ENCODE measurements at regions not wholly inside any gene's neighbourhood (a gene's known extent, or its start where the extent isn't known, plus 50 kb on each side); places are given as distances from the start of the nearest gene placed in this dataset.
A peak's percentile ranks its signal among the peaks of the same experiment; 100 is the strongest.

DNA sequence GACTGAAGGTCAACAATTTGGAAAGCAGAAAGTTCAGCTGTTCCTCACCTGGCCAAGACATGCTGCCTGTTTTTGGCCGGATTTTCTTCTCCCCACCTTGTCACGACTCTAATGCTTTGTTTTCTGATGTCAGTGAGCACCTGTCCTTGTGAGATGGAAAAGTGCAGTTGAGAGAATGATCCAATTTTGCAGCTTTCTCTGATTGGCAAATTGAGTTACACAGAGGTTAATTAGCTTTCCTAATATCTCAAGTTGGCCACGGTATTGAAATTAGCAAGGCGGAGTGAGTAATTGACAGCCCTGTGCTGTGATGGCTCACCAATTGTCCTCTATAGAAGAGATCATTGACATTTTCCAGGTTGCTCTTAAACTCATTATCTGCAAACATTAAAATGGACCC is 126.8 kb upstream of the VCX3A start:
- Histone ChIP-seq H3K27me3 (ENCODE audit: control insufficient read depth in 1 of 2, insufficient read depth in 2 of 2, low read length in 2 of 2) (no peaks in the 10 kb centered on the region), H3K4me1 (ENCODE audit: control insufficient read depth in 2 of 2, insufficient read depth in 2 of 2, low read length in 1 of 2) (no peaks in the 10 kb centered on the region), H3K9me3 (ENCODE audit: control insufficient read depth in 2 of 2, insufficient read depth in 1 of 2, low read depth in 1 of 2, low read length in 1 of 2) (no peaks in the 10 kb centered on the region), H3K27ac (ENCODE audit: low read depth in 2 of 2, low read length in 1 of 2) (no peak overlapping the region), H3K36me3 (ENCODE audit: control insufficient read depth in 2 of 2, insufficient read depth in 2 of 2, low read length in 1 of 2) (no peaks in the 10 kb centered on the region), H3K4me3 (ENCODE audit: low read depth in 1 of 2, low read length in 2 of 2) (no peak overlapping the region)
- WGBS, 2 donors = 82 to 86% methylated on average over 4 of the region's 4 CpGs

DNA sequence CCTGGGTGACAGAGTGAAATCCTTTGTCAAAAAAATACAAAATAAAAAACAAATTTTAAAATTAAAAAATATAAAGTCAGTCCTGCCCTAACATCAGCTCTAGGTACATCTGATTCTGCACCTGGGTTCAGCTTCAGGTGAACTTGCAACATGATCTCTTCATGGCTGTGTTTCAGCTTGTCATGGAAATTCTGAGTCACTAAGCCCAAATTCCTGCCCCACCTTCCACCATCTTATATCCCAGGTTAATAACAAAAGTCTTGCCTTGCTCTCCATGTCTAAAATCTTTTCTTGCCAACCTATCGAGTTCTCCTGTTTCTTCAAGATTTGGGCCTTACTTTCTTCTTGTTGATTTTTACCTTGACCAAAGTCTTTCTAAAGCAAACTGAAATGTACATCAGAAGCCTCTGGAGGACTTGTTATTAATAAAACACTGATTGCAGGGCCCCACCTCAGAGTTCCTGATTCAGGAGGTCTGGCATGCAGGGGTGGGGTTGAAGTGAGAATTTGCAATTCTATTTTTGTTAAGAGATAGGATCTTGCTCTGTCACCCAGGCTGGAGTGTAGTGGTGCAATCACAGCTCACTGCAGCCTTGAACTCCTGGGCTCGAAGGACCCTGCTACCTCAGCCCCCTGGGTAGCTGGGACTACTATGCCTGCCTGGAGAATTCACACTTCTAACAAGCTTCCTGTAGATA is 125.8 kb upstream of the VCX3A start:
- Histone ChIP-seq H3K9me3 (ENCODE audit: control insufficient read depth in 2 of 2, insufficient read depth in 1 of 2, low read depth in 1 of 2, low read length in 1 of 2) (no peaks in the 10 kb centered on the region), H3K27me3 (ENCODE audit: control insufficient read depth in 1 of 2, insufficient read depth in 2 of 2, low read length in 2 of 2) (no peaks in the 10 kb centered on the region), H3K36me3 (ENCODE audit: control insufficient read depth in 2 of 2, insufficient read depth in 2 of 2, low read length in 1 of 2) (no peaks in the 10 kb centered on the region), H3K4me1 (ENCODE audit: control insufficient read depth in 2 of 2, insufficient read depth in 2 of 2, low read length in 1 of 2) (no peaks in the 10 kb centered on the region), H3K4me3 (ENCODE audit: low read depth in 1 of 2, low read length in 2 of 2) (no peak overlapping the region), H3K27ac (ENCODE audit: low read depth in 2 of 2, low read length in 1 of 2) (peak overlapping the region; percentile 67 to 88)
- 61 to 74% methylated on average over 2 of the region's 2 CpGs for WGBS, 2 donors

DNA sequence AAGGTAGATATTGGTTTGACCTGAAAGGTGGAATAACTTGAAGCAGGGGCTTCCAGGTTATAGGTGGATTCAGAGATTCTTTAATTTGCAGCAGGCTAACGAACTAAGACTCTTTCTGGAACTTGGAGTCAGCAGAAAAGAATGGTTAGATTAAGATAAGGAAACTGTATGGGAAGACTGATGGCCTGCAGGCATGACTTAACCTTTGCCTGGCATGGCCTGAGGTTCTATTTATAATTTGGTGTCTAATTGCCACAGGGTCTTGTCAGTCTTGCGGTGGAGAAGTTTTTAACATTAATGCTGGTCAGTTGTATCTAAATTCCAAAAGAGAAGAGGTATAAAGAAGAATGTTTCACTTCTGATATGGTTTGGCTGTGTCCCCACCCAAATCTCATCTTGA is 110.3 kb upstream of the VCX3A start:
- Histone ChIP-seq H3K27ac (ENCODE audit: low read depth in 2 of 2, low read length in 1 of 2) (no peak overlapping the region), H3K4me3 (ENCODE audit: low read depth in 1 of 2, low read length in 2 of 2) (no peak overlapping the region), H3K4me1 (ENCODE audit: control insufficient read depth in 2 of 2, insufficient read depth in 2 of 2, low read length in 1 of 2) (no peaks in the 10 kb centered on the region), H3K9me3 (ENCODE audit: control insufficient read depth in 2 of 2, insufficient read depth in 1 of 2, low read depth in 1 of 2, low read length in 1 of 2) (peaks cover 0 to 5% of the 10 kb centered on the region in 2 donors), H3K36me3 (ENCODE audit: control insufficient read depth in 2 of 2, insufficient read depth in 2 of 2, low read length in 1 of 2) (no peaks in the 10 kb centered on the region), H3K27me3 (ENCODE audit: control insufficient read depth in 1 of 2, insufficient read depth in 2 of 2, low read length in 2 of 2) (no peaks in the 10 kb centered on the region)
- 67 to 76% methylated on average over 2 of the region's 2 CpGs for WGBS, 2 donors

DNA sequence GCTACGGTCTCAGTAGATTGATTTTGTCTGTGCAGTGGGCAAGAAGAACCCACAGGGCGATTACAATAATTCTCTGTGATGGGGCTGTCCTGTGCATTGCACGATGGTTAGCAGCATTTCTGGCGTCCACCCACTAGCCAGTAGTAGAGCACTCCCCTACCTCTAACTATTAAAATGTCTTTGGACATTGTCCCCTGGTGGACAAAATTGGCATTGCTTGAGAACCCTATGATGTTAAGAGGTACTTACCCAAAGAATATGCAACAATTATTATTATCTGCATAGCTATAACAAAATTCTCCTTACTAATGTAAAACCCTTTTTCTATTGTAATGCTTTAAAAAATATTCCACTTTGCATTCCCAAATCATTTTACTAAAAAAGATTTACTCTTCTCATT is 109.5 kb upstream of the VCX3A start:
- Histone ChIP-seq H3K27me3 (ENCODE audit: control insufficient read depth in 1 of 2, insufficient read depth in 2 of 2, low read length in 2 of 2) (no peaks in the 10 kb centered on the region), H3K36me3 (ENCODE audit: control insufficient read depth in 2 of 2, insufficient read depth in 2 of 2, low read length in 1 of 2) (no peaks in the 10 kb centered on the region), H3K27ac (ENCODE audit: low read depth in 2 of 2, low read length in 1 of 2) (no peak overlapping the region), H3K4me1 (ENCODE audit: control insufficient read depth in 2 of 2, insufficient read depth in 2 of 2, low read length in 1 of 2) (no peaks in the 10 kb centered on the region), H3K4me3 (ENCODE audit: low read depth in 1 of 2, low read length in 2 of 2) (no peak overlapping the region), H3K9me3 (ENCODE audit: control insufficient read depth in 2 of 2, insufficient read depth in 1 of 2, low read depth in 1 of 2, low read length in 1 of 2) (peaks cover 0 to 5% of the 10 kb centered on the region in 2 donors)
- WGBS, 2 donors = 87 to 92% methylated on average over 4 of the region's 4 CpGs

DNA sequence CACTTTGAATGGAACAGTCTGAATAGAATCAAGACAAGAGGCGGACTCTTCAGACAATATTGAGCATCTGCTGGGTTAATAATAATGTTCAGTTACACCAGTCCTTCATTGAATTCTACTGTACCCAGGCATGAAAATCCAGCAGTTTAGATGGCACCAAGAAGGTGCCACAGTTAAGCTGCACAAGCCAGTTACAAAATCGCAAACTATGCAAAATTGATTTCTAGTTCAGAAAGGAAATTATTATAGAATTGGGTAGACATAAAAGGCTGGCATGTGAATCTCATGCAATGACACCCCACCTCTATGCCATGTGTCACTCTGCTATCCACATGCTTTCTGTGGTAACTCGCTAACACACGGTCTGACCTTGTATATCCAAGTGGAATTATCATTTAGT is 105.8 kb upstream of the VCX3A start:
- H3K4me3 ChIP-seq (ENCODE audit: low read depth in 1 of 2, low read length in 2 of 2) = no peak overlapping the region
- peaks cover 0 to 3% of the 10 kb centered on the region in 2 donors for H3K9me3 ChIP-seq (ENCODE audit: control insufficient read depth in 2 of 2, insufficient read depth in 1 of 2, low read depth in 1 of 2, low read length in 1 of 2)
- no peaks in the 10 kb centered on the region for H3K36me3 ChIP-seq (ENCODE audit: control insufficient read depth in 2 of 2, insufficient read depth in 2 of 2, low read length in 1 of 2)
- H3K27ac ChIP-seq (ENCODE audit: low read depth in 2 of 2, low read length in 1 of 2) = no peak overlapping the region
- no peaks in the 10 kb centered on the region for H3K27me3 ChIP-seq (ENCODE audit: control insufficient read depth in 1 of 2, insufficient read depth in 2 of 2, low read length in 2 of 2)
- no peaks in the 10 kb centered on the region for H3K4me1 ChIP-seq (ENCODE audit: control insufficient read depth in 2 of 2, insufficient read depth in 2 of 2, low read length in 1 of 2)
- WGBS, 2 donors = 91 to 94% methylated on average over 4 of the region's 4 CpGs

DNA sequence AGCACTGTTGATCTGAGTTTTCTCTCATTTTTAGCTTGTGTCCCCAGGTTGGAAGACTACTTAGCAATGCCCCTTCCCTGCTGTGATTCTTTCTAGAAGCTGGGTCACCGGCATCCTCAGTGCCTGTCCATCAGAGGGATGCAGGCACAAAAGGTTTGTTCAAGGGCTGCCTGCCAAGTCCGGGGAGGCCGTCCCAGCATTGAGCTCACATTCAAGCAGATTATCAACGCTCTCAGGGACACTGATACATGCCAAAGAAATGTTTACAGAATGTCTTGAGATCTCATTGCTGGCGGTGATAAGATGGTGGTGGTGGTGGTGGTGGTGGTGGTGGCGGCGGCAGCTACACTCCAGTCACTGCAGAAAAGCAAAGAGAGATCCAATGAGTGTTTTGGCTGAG is 79.6 kb upstream of the VCX3A start:
- Histone ChIP-seq H3K27me3 (ENCODE audit: control insufficient read depth in 1 of 2, insufficient read depth in 2 of 2, low read length in 2 of 2) (no peaks in the 10 kb centered on the region), H3K4me1 (ENCODE audit: control insufficient read depth in 2 of 2, insufficient read depth in 2 of 2, low read length in 1 of 2) (no peaks in the 10 kb centered on the region), H3K27ac (ENCODE audit: low read depth in 2 of 2, low read length in 1 of 2) (no peak overlapping the region), H3K4me3 (ENCODE audit: low read depth in 1 of 2, low read length in 2 of 2) (no peak overlapping the region), H3K36me3 (ENCODE audit: control insufficient read depth in 2 of 2, insufficient read depth in 2 of 2, low read length in 1 of 2) (no peaks in the 10 kb centered on the region), H3K9me3 (ENCODE audit: control insufficient read depth in 2 of 2, insufficient read depth in 1 of 2, low read depth in 1 of 2, low read length in 1 of 2) (no peaks in the 10 kb centered on the region)
- WGBS, 2 donors = 51 to 59% methylated on average over 7 of the region's 7 CpGs

DNA sequence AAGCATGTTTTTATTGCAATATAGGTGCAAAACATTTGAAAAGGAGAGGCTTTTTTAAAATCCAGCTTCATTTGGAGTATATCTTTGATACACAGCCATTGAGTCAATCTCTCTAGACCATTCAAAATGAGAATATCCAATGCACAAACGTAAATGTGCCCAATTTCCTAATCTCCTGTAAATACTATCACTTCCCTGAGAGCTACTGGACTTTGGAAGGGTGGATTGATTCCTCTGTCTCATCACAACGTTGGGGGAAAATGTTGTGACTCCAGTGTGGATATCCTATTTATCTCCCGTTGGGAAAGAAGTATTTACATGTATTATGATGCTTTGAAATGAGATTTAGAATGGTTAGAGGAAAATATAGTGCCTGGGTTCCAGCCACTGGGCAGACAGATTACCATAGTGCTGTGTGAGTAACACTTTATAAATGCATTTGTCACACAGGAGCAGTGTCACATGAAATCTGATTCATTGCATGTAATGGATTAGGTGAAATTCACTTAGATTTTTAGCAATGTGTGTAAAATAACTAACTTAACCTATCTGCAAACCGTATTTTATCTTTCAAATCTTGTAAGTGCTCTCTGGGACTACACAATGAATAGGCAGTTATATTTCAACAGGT is 64.4 kb upstream of the VCX3A start:
- Histone ChIP-seq H3K27me3 (ENCODE audit: control insufficient read depth in 1 of 2, insufficient read depth in 2 of 2, low read length in 2 of 2) (no peaks in the 10 kb centered on the region), H3K27ac (ENCODE audit: low read depth in 2 of 2, low read length in 1 of 2) (no peak overlapping the region), H3K36me3 (ENCODE audit: control insufficient read depth in 2 of 2, insufficient read depth in 2 of 2, low read length in 1 of 2) (no peaks in the 10 kb centered on the region), H3K4me1 (ENCODE audit: control insufficient read depth in 2 of 2, insufficient read depth in 2 of 2, low read length in 1 of 2) (no peaks in the 10 kb centered on the region), H3K4me3 (ENCODE audit: low read depth in 1 of 2, low read length in 2 of 2) (no peak overlapping the region), H3K9me3 (ENCODE audit: control insufficient read depth in 2 of 2, insufficient read depth in 1 of 2, low read depth in 1 of 2, low read length in 1 of 2) (no peaks in the 10 kb centered on the region)
- 47 to 59% methylated on average over 4 of the region's 4 CpGs for WGBS, 2 donors
